ENCODE measurements at regions not wholly inside any gene's neighbourhood (a gene's known extent, or its start where the extent isn't known, plus 50 kb on each side); places are given as distances from the start of the nearest gene placed in this dataset.

DNA sequence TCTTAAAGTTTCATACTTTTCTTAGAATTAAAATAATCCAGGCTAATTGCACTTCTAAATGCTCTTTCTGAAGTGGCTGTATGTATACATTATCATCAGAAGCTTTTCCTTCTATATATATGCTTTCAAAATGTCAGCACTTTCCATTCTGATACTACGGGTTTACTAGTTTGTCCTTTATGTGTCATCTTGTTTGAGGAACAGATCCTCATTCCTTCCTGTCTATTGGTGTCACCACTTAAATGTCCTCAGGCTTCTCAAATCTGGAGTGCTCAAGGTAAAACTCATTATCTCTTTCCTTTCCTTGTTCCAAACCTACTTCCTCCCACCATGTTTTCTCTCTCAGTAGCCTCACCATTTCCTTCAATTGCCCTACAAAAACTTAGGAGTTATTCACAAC lies 236.3 kb downstream of the CSNK1G3 start:
- TF ChIP-seq, protein P1, sequence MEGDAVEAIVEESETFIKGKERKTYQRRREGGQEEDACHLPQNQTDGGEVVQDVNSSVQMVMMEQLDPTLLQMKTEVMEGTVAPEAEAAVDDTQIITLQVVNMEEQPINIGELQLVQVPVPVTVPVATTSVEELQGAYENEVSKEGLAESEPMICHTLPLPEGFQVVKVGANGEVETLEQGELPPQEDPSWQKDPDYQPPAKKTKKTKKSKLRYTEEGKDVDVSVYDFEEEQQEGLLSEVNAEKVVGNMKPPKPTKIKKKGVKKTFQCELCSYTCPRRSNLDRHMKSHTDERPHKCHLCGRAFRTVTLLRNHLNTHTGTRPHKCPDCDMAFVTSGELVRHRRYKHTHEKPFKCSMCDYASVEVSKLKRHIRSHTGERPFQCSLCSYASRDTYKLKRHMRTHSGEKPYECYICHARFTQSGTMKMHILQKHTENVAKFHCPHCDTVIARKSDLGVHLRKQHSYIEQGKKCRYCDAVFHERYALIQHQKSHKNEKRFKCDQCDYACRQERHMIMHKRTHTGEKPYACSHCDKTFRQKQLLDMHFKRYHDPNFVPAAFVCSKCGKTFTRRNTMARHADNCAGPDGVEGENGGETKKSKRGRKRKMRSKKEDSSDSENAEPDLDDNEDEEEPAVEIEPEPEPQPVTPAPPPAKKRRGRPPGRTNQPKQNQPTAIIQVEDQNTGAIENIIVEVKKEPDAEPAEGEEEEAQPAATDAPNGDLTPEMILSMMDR (IDR thresholded peaks at IDR 0.05 in 8 of 11, conservative IDR thresholded peaks at IDR 0.05 in 3 of 11): no peak
- TF ChIP-seq POLR2AphosphoS5 (IDR thresholded peaks at IDR 0.05) (no peak), POLR2A (IDR thresholded peaks at IDR 0.05) (no peak)

Measured in spleen (tissue), 7 donors.